HG02981 (cell line): ENCODE measurements at regions not wholly inside any gene's neighbourhood (a gene's known extent, or its start where the extent isn't known, plus 50 kb on each side); places are given as distances from the start of the nearest gene placed in this dataset.

ENCODE experiments used
- ATAC-seq: cut with Tn5 transposase; IDR thresholded peaks from one replicate; pipeline ENCODE4 v1.9.1; 2021; ENCODE audit warnings: mild to moderate bottlenecking, moderate library complexity; ENCODE audit not compliant: unreplicated experiment

DNA sequence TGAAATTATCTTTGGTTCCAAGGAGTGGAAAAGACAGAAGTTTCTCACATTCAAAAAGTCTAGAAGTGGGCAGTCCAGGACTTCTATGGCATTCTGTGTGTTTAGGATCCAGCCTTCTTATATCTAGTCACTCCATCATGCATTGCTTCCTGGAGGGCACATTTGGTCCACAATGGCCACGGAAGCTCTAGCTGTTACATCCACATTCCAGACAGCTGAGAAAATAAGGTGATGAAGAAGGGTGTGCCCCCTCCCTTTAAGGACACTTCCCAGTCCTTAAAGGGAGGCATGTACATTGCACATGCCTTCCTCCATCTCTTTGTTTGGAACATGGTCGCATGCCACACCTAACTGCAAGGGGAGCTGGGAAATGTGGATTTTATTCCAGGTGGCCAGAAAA is 59.9 kb upstream of the BZW1 start:
- no peak for ATAC-seq

DNA sequence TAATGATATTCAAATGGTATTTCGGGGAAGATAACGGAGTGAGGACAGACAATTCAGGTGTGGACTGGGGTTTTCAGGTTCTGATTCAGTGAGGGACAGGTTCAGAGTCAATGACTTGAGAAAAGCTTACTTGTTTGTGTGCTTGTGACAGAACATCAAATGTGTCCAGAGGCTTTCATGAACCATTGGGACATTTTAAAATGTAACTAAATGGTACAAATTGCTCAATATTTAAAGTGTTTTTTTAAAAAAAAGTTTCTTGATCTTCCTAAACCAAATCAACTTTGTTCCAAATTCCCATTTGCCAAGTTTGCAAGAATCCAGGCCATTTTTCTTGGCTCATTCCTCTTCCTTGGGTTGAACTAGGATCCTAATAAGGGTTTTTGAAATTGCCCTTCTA is 59.4 kb upstream of the BZW1 start:
- ATAC-seq: no peak

DNA sequence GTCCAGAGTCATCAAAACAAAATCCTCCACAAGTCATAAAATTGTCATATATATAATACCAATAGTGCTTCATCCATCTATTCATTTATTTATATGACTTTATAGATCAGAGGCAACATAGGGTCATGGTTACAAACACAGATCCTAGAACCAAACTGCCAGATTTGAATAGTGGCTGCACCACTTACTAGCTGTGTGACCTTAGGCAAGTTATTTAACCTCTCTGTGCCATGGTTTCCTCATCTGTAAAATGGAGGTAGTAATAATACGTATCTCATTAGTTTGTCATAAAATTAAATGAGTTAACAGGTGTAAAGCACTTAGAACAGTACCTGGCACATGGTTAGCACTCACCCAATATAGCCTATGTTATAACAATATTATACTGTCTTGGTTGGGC is 58.9 kb upstream of the BZW1 start:
- no peak for ATAC-seq

DNA sequence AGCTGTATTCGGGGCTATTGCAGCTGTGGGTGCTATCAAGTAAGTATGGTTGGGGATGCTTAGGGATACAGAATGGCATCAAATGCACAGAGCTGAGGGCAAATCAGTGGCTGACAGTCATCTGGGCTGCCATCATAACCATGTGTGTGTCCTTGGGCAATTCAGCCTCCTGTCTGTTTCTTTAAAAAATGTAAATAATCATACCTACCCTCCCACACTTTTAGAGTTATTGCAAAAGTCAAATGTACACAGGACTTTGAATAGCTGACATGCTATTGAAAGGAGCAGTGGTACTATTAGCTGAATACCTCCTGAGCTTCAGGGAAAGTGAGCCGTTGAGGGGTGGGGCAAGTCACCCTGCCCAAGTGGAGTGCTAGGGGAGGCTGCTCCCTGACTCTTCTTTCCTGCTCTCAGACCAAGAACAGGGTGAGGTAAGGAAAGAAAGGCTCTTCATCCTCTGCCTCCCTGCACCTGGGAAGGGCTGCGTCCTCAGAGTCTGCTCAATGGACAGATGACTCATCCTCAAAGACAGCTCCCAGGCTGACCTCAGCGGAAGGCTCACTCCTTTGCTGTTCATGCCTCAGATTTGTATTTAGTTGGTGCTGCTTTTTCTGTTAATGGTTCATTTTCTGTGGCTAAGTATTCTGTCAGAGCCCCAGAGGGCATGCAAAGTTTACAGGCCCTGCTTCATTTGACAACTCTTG is 54.9 kb upstream of the BZW1 start:
- peak; percentile 89 for ATAC-seq

DNA sequence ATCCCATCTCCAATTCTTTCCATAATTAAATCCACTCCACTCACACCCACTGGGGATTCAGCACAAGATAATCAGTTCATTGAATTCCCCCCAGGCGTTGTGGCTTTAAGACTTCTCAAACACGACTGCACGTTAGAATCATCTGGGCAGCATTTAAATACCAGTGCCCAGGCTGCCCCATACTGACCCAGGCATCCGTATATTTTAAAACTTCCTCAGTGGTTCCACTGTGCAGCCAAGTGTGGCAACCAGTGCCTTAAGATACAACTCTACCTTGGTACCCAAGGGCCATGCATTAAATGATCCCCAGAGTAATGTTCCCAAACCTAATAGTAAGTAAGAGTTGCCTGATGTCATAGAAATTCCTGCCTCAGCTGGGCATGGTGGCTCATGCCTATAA is 54.3 kb upstream of the BZW1 start:
- ATAC-seq: no peak

DNA sequence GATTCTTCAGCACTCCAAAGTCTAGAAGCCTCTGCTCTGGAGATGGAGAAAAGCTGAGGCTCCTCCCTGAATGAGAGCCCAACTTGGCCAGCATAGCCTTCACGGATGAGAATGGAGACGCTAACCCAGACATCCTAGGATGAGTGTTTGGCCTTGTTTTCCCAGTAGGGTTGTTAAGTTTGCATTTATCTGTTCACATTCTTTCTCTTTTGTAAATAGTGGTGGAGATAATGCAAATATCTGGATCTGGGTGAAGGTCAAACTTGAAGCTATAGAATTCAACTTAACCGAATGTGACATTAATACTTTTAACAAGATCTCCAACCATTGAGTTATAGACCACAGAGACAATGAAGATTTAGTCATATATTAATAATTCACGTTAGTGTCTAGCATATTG is 53.4 kb upstream of the BZW1 start:
- ATAC-seq: no peak

DNA sequence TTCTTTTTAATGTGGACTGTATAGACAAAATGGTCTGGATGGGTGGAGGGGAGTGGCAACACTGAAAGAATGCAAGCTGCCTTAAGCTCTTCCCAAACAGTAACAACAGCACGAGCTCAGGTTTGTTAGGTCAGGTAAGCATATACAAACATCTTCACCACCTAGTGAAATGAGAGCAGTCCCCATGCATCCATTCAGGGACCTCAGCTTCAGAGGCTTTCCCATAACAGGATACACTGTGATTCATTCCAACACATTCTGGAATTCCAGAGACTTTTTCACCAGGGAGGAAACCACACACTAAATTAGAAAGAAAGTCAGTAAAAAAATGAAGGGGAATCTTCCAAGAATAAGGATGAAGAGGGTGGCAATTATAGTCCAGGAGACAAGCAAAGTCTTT is 50.4 kb upstream of the BZW1 start:
- no peak for ATAC-seq
